ENCODE measurements at regions not wholly inside any gene's neighbourhood (a gene's known extent, or its start where the extent isn't known, plus 50 kb on each side); places are given as distances from the start of the nearest gene placed in this dataset.

DNA sequence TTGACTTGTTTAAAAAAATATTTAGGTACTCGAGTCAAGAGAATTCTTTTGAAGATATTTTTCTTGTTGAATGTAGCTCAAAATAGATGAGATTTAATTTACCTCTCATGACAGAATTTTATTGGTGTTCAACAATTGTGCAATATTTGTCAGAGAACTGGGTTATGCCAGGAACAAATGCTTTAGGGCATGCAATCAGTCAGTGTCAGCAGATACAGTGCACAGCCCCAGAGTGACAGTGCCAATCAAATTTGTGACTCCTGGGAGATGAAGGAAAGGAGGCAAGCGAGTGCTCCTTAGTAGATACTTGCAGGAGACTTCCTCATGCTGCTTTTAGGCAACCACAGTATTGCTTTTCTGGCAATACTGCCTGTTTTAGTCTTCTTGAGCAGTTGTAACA lies 81.2 kb upstream of the DSEL start (continued):
- TF ChIP-seq, protein P1, sequence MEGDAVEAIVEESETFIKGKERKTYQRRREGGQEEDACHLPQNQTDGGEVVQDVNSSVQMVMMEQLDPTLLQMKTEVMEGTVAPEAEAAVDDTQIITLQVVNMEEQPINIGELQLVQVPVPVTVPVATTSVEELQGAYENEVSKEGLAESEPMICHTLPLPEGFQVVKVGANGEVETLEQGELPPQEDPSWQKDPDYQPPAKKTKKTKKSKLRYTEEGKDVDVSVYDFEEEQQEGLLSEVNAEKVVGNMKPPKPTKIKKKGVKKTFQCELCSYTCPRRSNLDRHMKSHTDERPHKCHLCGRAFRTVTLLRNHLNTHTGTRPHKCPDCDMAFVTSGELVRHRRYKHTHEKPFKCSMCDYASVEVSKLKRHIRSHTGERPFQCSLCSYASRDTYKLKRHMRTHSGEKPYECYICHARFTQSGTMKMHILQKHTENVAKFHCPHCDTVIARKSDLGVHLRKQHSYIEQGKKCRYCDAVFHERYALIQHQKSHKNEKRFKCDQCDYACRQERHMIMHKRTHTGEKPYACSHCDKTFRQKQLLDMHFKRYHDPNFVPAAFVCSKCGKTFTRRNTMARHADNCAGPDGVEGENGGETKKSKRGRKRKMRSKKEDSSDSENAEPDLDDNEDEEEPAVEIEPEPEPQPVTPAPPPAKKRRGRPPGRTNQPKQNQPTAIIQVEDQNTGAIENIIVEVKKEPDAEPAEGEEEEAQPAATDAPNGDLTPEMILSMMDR (IDR thresholded peaks at IDR 0.05; ENCODE audit: control extremely low read depth in 1 of 3, insufficient read depth in 1 of 3, low read depth in 1 of 3, low read length in 3 of 3): no peak
- TF ChIP-seq, protein P2, sequence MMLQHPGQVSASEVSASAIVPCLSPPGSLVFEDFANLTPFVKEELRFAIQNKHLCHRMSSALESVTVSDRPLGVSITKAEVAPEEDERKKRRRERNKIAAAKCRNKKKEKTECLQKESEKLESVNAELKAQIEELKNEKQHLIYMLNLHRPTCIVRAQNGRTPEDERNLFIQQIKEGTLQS (IDR thresholded peaks at IDR 0.05; ENCODE audit: insufficient read depth, low read depth, low read length): no peak
- no peak for TF ChIP-seq SP2 (IDR thresholded peaks at IDR 0.05; ENCODE audit: low read length)
- TF ChIP-seq TEAD4 (IDR thresholded peaks at IDR 0.05; ENCODE audit: low read depth, low read length): no peak
- TF ChIP-seq CBX8 (IDR thresholded peaks at IDR 0.05; ENCODE audit: borderline replicate concordance, low read depth, low read length): no peak
- no peak for TF ChIP-seq POLR2AphosphoS5 (IDR thresholded peaks at IDR 0.05; ENCODE audit: low read depth, low read length)
- TF ChIP-seq, protein P3, sequence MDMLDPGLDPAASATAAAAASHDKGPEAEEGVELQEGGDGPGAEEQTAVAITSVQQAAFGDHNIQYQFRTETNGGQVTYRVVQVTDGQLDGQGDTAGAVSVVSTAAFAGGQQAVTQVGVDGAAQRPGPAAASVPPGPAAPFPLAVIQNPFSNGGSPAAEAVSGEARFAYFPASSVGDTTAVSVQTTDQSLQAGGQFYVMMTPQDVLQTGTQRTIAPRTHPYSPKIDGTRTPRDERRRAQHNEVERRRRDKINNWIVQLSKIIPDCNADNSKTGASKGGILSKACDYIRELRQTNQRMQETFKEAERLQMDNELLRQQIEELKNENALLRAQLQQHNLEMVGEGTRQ (IDR thresholded peaks at IDR 0.05; ENCODE audit: low read length): no peak
